Adrenal gland (tissue), 9 donors: ENCODE measurements at regions not wholly inside any gene's neighbourhood (a gene's known extent, or its start where the extent isn't known, plus 50 kb on each side); places are given as distances from the start of the nearest gene placed in this dataset.

Experiments
- DNase-seq, 7 donors: peaks; one replicate each; pipeline ENCODE4 v3.0.0-alpha.2; 2019 to 2020
- H3K27ac ChIP-seq, 5 donors: fragments of 200-600 bp; sonication (generic) in 4 of 5; 1 replicate in 3 of 5; 2 replicates in 2 of 5; pipeline versions ENCODE4 v1.5.1 to v1.8.0; 2016 to 2020; ENCODE audit warnings: mild to moderate bottlenecking in 1 of 5
- H3K27me3 ChIP-seq: fragments of 200-600 bp; 2 replicates; pipeline ENCODE4 v1.8.0; 2021
- H3K36me3 ChIP-seq, 2 donors: fragments of 200-600 bp; replicated peaks in 1 of 2; 1 replicate in 1 of 2; 2 replicates in 1 of 2; pipeline versions ENCODE4 v1.5.1 to v1.8.0; 2018 to 2022
- H3K4me1 ChIP-seq, 2 donors: fragments of 200-600 bp; replicated peaks in 1 of 2; 1 replicate in 1 of 2; 2 replicates in 1 of 2; pipeline versions ENCODE4 v1.5.1 to v1.8.0; 2018 to 2021
- H3K4me3 ChIP-seq, 4 donors: fragments of 200-600 bp; sonication (generic) in 3 of 4; one replicate each; pipeline ENCODE4 v1.5.1; 2016 to 2018
- H3K9me3 ChIP-seq, 3 donors: fragments of 200-600 bp; sonication (generic) in 1 of 3; replicated peaks in 1 of 3; 1 replicate in 2 of 3; 2 replicates in 1 of 3; pipeline versions ENCODE4 v1.5.1 to v1.8.0; 2016 to 2021
- POLR2A ChIP-seq, 2 donors: fragments of 450-650 bp; IDR thresholded peaks; one replicate each; pipeline ENCODE4 v1.6.1; 2017; ENCODE audit warnings: antibody characterized with exemption in 2 of 2, mild to moderate bottlenecking in 2 of 2, moderate library complexity in 1 of 2
- WGBS, 4 donors: extraction: QIAGEN DNeasy Blood & Tissue Kit in 2 of 4; methylation state at CpG; one replicate each; pipeline versions ENCODE4 v1.1.5 to v1.1.7; 2013 to 2017; 5-methylcytosine and 5-hydroxymethylcytosine counted together
- intact Hi-C, 2 donors: fragments of 100-400 bp; cut with DNase I; formaldehyde crosslinking; loops; one replicate each; pipeline versions ENCODE4 v1.14.1 to v1.15.0; 2022 to 2023
- TF ChIP-seq, protein P1 (sequence below), 6 experiments: fragments of 450-650 bp in 4 of 6; fragments of 200-600 bp in 2 of 6; sonication (generic) in 1 of 6; IDR thresholded peaks; 1 replicate in 5 of 6; 2 replicates in 1 of 6; pipeline versions ENCODE4 v1.5.1 to v1.8.0; 2016 to 2021; ENCODE audit warnings: antibody characterized with exemption in 6 of 6, mild to moderate bottlenecking in 2 of 6, moderate library complexity in 1 of 6
- donor health status: healthy with polysubstance abuse.
- donor health status: Bipolar disorder and iron deficiency.
- donor health status: DM: yes; HTN: yes; CAD: no.
- donor health status: DM: no; HTN: no; CAD: no.
- donor health status: DM: no; HTN: no; CAD: no.

DNA sequence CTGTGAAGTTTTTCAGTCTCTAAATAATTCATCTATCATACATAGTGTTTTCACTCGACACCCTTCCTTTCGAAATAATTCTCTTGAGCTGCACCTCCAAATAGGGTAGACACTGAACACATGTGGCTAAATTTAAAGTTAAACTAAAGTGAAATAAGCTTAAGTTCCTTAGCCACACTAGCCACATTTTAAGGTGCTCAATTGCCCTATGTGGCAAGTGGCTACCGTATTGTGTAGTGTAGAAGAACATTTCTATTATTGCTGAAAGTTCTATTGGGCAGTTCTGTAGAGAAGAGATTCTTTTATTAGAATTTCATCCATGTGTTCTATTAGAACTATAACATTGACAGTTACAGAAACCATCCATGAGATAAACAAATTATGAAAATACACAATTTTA lies 107.0 kb upstream of the CTSO start:
- intact Hi-C loops = no loop called here

DNA sequence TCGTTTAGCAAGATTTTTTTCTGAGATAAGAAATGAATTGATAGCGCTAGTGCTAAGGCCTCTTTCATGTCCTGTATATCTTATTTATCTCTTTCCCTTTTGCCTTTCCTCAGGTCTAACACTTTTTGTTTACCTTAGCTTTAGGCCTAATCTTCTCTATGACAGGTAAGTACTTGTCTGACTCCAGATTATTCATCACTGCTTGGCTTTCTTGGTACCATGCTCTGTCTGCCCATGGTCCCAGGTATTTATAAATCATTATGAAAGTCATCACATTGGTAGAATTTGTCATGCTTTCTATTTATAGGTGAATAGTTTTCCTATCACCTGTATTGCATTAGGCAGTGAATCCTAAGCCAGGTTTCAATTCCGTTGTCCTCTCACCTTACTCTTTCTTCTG lies 99.5 kb upstream of the CTSO start:
- no peak for TF ChIP-seq POLR2A (IDR thresholded peaks at IDR 0.05)
- TF ChIP-seq, protein P1, sequence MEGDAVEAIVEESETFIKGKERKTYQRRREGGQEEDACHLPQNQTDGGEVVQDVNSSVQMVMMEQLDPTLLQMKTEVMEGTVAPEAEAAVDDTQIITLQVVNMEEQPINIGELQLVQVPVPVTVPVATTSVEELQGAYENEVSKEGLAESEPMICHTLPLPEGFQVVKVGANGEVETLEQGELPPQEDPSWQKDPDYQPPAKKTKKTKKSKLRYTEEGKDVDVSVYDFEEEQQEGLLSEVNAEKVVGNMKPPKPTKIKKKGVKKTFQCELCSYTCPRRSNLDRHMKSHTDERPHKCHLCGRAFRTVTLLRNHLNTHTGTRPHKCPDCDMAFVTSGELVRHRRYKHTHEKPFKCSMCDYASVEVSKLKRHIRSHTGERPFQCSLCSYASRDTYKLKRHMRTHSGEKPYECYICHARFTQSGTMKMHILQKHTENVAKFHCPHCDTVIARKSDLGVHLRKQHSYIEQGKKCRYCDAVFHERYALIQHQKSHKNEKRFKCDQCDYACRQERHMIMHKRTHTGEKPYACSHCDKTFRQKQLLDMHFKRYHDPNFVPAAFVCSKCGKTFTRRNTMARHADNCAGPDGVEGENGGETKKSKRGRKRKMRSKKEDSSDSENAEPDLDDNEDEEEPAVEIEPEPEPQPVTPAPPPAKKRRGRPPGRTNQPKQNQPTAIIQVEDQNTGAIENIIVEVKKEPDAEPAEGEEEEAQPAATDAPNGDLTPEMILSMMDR (IDR thresholded peaks at IDR 0.05) = no peak
- Histone ChIP-seq H3K4me1 (no peaks in the 10 kb centered on the region), H3K4me3 (no peak overlapping the region), H3K36me3 (no peaks in the 10 kb centered on the region), H3K27ac (no peak overlapping the region), H3K9me3 (no peaks in the 10 kb centered on the region), H3K27me3 (no peaks in the 10 kb centered on the region)
- WGBS, 4 donors = 55 to 79% (median 67%) methylated on average over 3 of the region's 3 CpGs
- intact Hi-C loops = no loop called here
- DNase-seq = no peak

More for the DNA sequence above, 107.0 kb upstream of the CTSO start:
- Histone ChIP-seq H3K36me3 (no peaks in the 10 kb centered on the region), H3K9me3 (no peaks in the 10 kb centered on the region), H3K27me3 (no peaks in the 10 kb centered on the region), H3K27ac (no peak overlapping the region), H3K4me1 (no peaks in the 10 kb centered on the region), H3K4me3 (no peak overlapping the region)
- no peak for TF ChIP-seq POLR2A (IDR thresholded peaks at IDR 0.05)
- TF ChIP-seq, protein P1 (IDR thresholded peaks at IDR 0.05) = no peak
- 72 to 84% (median 82%) methylated on average over 3 of the region's 3 CpGs for WGBS, 4 donors
- DNase-seq = no peak

DNA sequence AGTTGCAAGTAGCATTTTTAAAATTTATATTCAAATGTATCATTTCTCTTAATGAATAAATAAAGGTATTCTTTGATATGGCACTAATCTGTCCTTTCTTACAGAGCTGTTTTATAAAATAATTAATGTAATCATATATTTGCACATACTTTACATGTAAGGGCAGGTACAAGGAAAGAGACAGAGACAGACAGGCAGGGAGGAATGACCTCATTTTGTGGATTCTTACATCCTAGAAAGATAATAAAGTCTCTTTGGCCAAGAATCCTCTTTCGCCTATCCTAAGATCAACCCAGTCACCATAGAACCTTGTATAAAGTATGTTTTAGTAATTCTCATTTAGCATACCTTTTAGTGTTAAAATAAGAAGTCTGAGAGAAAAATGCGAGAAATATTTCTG lies 98.5 kb upstream of the CTSO start:
- Histone ChIP-seq H3K27ac (no peak overlapping the region), H3K9me3 (no peaks in the 10 kb centered on the region), H3K27me3 (no peaks in the 10 kb centered on the region), H3K36me3 (no peaks in the 10 kb centered on the region), H3K4me3 (no peak overlapping the region), H3K4me1 (no peaks in the 10 kb centered on the region)
- intact Hi-C loops = no loop called here
- no peak for TF ChIP-seq POLR2A (IDR thresholded peaks at IDR 0.05)
- TF ChIP-seq, protein P1 (IDR thresholded peaks at IDR 0.05) = no peak
- no peak for DNase-seq
- WGBS, 4 donors = 83 to 91% (median 84%) methylated on average over 2 of the region's 2 CpGs

DNA sequence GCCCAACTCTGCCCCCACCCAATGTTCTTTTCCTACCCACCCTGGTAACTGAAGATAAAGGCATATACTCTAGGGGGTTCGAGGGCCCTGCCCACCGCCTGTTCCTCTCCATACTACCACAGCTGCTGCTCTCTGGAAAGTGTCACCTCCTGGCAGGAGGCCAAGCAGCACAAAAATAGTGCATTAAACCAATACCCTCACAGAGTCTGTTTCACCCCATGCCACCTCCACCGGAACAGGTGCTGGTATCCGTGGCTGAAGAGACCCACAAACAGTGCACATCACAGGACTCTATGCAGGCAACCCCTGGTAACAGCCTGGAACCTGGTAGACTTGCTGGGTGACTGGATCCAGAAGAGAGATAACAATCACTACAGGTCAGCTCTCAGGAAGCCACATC lies 85.1 kb upstream of the CTSO start:
- Histone ChIP-seq H3K9me3 (no peaks in the 10 kb centered on the region), H3K4me1 (no peaks in the 10 kb centered on the region), H3K36me3 (no peaks in the 10 kb centered on the region), H3K27ac (no peak overlapping the region), H3K4me3 (no peak overlapping the region), H3K27me3 (no peaks in the 10 kb centered on the region)
- intact Hi-C loops = no loop called here
- no peak for TF ChIP-seq POLR2A (IDR thresholded peaks at IDR 0.05)
- TF ChIP-seq, protein P1 (IDR thresholded peaks at IDR 0.05) = no peak
- no peak for DNase-seq
- 83 to 100% (median 86%) methylated on average over 2 to 4 of the region's 4 CpGs for WGBS, 4 donors
